HEK293 (cell line): ENCODE measurements at regions not wholly inside any gene's neighbourhood (a gene's known extent, or its start where the extent isn't known, plus 50 kb on each side); places are given as distances from the start of the nearest gene placed in this dataset.

Experiments
- CTCF ChIA-PET: fragments of 350-600 bp; formaldehyde crosslinking; extraction: SDS; loops from one replicate; lab custom pipeline; 2021; ENCODE audit warnings: antibody characterized with exemption; lab: Yijun Ruan, JAX
- POLR2A ChIA-PET: fragments of 300-600 bp; formaldehyde crosslinking; extraction: SDS; loops from one replicate; lab custom pipeline; 2020; ENCODE audit warnings: antibody characterized with exemption, inconsistent platforms; lab: Yijun Ruan, JAX
- H3K27ac ChIP-seq: fragments of 200-500 bp; sonication (Bioruptor generic); 2 replicates; pipeline ENCODE4 v1.5.1; 2014; ENCODE audit warnings: low read depth, low read length, control low read depth, inconsistent platforms; ENCODE audit errors: extremely low read depth
- H3K36me3 ChIP-seq, 2 experiments: fragments of 200-500 bp in 1 of 2; sonication (Bioruptor generic) in 1 of 2; 1 replicate in 1 of 2; 2 replicates in 1 of 2; pipeline ENCODE4 v1.5.1; 2014 to 2017; ENCODE audit warnings: inconsistent platforms in 2 of 2, low read length in 2 of 2; ENCODE audit not compliant: control insufficient read depth in 2 of 2, insufficient read depth in 1 of 2
- H3K4me1 ChIP-seq: fragments of 200-500 bp; sonication (Bioruptor generic); 2 replicates; pipeline ENCODE4 v1.5.1; 2014; ENCODE audit warnings: mild to moderate bottlenecking, low read length, inconsistent platforms; ENCODE audit not compliant: control insufficient read depth, insufficient read depth
- H3K4me3 ChIP-seq: 2 replicates; pipeline ENCODE4 v1.5.1; 2011; ENCODE audit warnings: low read depth, mild to moderate bottlenecking, control low read depth, low read length, moderate library complexity
- H3K9me3 ChIP-seq: fragments of 200-500 bp; sonication (Bioruptor generic); 2 replicates; pipeline ENCODE4 v1.5.1; 2014; ENCODE audit warnings: low read depth, low read length, inconsistent platforms; ENCODE audit not compliant: control insufficient read depth, insufficient read depth
- BCL6B ChIP-seq: fragments of 450-650 bp; formaldehyde crosslinking; IDR thresholded peaks from 2 replicates; pipeline ENCODE4 v1.5.1; 2017; ENCODE audit warnings: missing biosample characterization, missing genetic modification characterization
- GLIS2 ChIP-seq: fragments of 450-650 bp; formaldehyde crosslinking; IDR thresholded peaks from 2 replicates; pipeline ENCODE4 v1.5.1; 2016; ENCODE audit warnings: missing biosample characterization, missing genetic modification characterization
- KLF1 ChIP-seq: fragments of 450-650 bp; formaldehyde crosslinking; IDR thresholded peaks from 2 replicates; pipeline ENCODE4 v1.5.1; 2016; ENCODE audit warnings: missing biosample characterization, missing genetic modification characterization
- KLF10 ChIP-seq: fragments of 450-650 bp; IDR thresholded peaks from 2 replicates; pipeline ENCODE4 v1.5.1; 2018; ENCODE audit warnings: missing biosample characterization, mild to moderate bottlenecking, missing genetic modification characterization
- KLF17 ChIP-seq: fragments of 450-650 bp; formaldehyde crosslinking; IDR thresholded peaks from 2 replicates; pipeline ENCODE4 v1.5.1; 2016; ENCODE audit warnings: missing biosample characterization, missing genetic modification characterization
- REPIN1 ChIP-seq: fragments of 450-650 bp; formaldehyde crosslinking; IDR thresholded peaks from 2 replicates; pipeline ENCODE4 v1.5.1; 2017; ENCODE audit warnings: missing biosample characterization, missing genetic modification characterization, low read depth
- TSHZ1 ChIP-seq: fragments of 450-650 bp; formaldehyde crosslinking; IDR thresholded peaks from 2 replicates; pipeline ENCODE4 v1.5.1; 2016; ENCODE audit warnings: missing biosample characterization, missing genetic modification characterization, borderline replicate concordance
- ZBTB48 ChIP-seq: fragments of 450-650 bp; formaldehyde crosslinking; IDR thresholded peaks from 2 replicates; pipeline ENCODE4 v1.5.1; 2016; ENCODE audit warnings: missing biosample characterization, missing genetic modification characterization
- ZFP3 ChIP-seq: fragments of 450-650 bp; formaldehyde crosslinking; IDR thresholded peaks from 2 replicates; pipeline ENCODE4 v1.5.1; 2016; ENCODE audit warnings: low read depth, missing biosample characterization, missing genetic modification characterization
- ZNF121 ChIP-seq: fragments of 450-650 bp; formaldehyde crosslinking; IDR thresholded peaks from 2 replicates; pipeline ENCODE4 v1.5.1; 2016; ENCODE audit warnings: missing biosample characterization, missing genetic modification characterization
- ZNF132 ChIP-seq: fragments of 450-650 bp; formaldehyde crosslinking; IDR thresholded peaks from 2 replicates; pipeline ENCODE4 v1.5.1; 2017; ENCODE audit warnings: missing biosample characterization, missing genetic modification characterization, borderline replicate concordance
- ZNF133 ChIP-seq: fragments of 450-650 bp; formaldehyde crosslinking; IDR thresholded peaks from 2 replicates; pipeline ENCODE4 v1.5.1; 2016; ENCODE audit warnings: missing biosample characterization, missing genetic modification characterization
- ZNF155 ChIP-seq: fragments of 450-650 bp; formaldehyde crosslinking; IDR thresholded peaks from 2 replicates; pipeline ENCODE4 v1.5.1; 2016; ENCODE audit warnings: missing biosample characterization, missing genetic modification characterization
- ZNF16 ChIP-seq: fragments of 450-650 bp; formaldehyde crosslinking; IDR thresholded peaks from 2 replicates; pipeline ENCODE4 v1.5.1; 2016; ENCODE audit warnings: low read depth, missing biosample characterization, missing genetic modification characterization
- ZNF274 ChIP-seq, 2 experiments: fragments of 200-500 bp in 1 of 2; fragments of 450-650 bp in 1 of 2; sonication (Bioruptor generic) in 1 of 2; formaldehyde crosslinking in 1 of 2; IDR thresholded peaks; 2 replicates each; pipeline versions ENCODE4 v1.5.1 to v1.6.1; 2014 to 2016; ENCODE audit warnings: borderline replicate concordance in 1 of 2, inconsistent platforms in 1 of 2, low read length in 1 of 2, missing biosample characterization in 1 of 2, missing genetic modification characterization in 1 of 2
- ZNF280D ChIP-seq: fragments of 450-650 bp; formaldehyde crosslinking; IDR thresholded peaks from 2 replicates; pipeline ENCODE4 v1.5.1; 2016; ENCODE audit warnings: missing biosample characterization, missing genetic modification characterization
- ZNF302 ChIP-seq: fragments of 450-650 bp; formaldehyde crosslinking; IDR thresholded peaks from 2 replicates; pipeline ENCODE4 v1.5.1; 2016; ENCODE audit warnings: missing biosample characterization, missing genetic modification characterization, low read depth
- ZNF341 ChIP-seq: fragments of 450-650 bp; formaldehyde crosslinking; IDR thresholded peaks from 2 replicates; pipeline ENCODE4; 2016; ENCODE audit warnings: low read depth, missing biosample characterization, missing genetic modification characterization
- ZNF398 ChIP-seq: fragments of 450-650 bp; formaldehyde crosslinking; IDR thresholded peaks from 2 replicates; pipeline ENCODE4 v1.5.1; 2017; ENCODE audit warnings: missing biosample characterization, missing genetic modification characterization
- ZNF510 ChIP-seq: fragments of 450-650 bp; formaldehyde crosslinking; IDR thresholded peaks from 2 replicates; pipeline ENCODE4 v1.5.1; 2018; ENCODE audit warnings: mild to moderate bottlenecking, missing genetic modification characterization, missing biosample characterization; ENCODE audit not compliant: insufficient replicate concordance
- ZNF629 ChIP-seq: fragments of 450-650 bp; formaldehyde crosslinking; IDR thresholded peaks from 2 replicates; pipeline ENCODE4 v1.5.1; 2017; ENCODE audit warnings: missing biosample characterization, missing genetic modification characterization
- ZSCAN16 ChIP-seq: fragments of 450-650 bp; formaldehyde crosslinking; IDR thresholded peaks from 2 replicates; pipeline ENCODE4 v1.5.1; 2016; ENCODE audit warnings: missing biosample characterization, missing genetic modification characterization
- ZSCAN4 ChIP-seq: fragments of 450-650 bp; formaldehyde crosslinking; IDR thresholded peaks from 2 replicates; pipeline ENCODE4 v1.5.1; 2017; ENCODE audit warnings: missing biosample characterization, missing genetic modification characterization
- ZSCAN5A ChIP-seq: fragments of 450-650 bp; formaldehyde crosslinking; IDR thresholded peaks from 2 replicates; pipeline ENCODE4 v1.5.1; 2016; ENCODE audit warnings: missing biosample characterization, missing genetic modification characterization

GRCh38 chrX:79506001-79506400 is 138.9 kb upstream of the ITM2A start (continued):
- TF ChIP-seq ZNF398 (tag by site-specific recombination) = no peak
- no peak for TF ChIP-seq ZSCAN4
- no peak for TF ChIP-seq ZNF274 (IDR thresholded peaks at IDR 0.05; ENCODE audit: low read length)
- no peak for TF ChIP-seq ZNF274 (tag by site-specific recombination; IDR thresholded peaks at IDR 0.05; ENCODE audit: borderline replicate concordance)
- no peak for TF ChIP-seq ZFP3
- no peak for TF ChIP-seq ZNF132 (tag by site-specific recombination)
- no peak for TF ChIP-seq ZNF510 (tag by site-specific recombination)
- no peak for TF ChIP-seq ZNF629 (tag by site-specific recombination)
- TF ChIP-seq ZNF155 (tag by site-specific recombination) = no peak
- no peak for TF ChIP-seq KLF17 (tag by site-specific recombination)
- TF ChIP-seq ZNF280D (tag by site-specific recombination) = no peak
- no peak for TF ChIP-seq ZNF133
- TF ChIP-seq, all 188 proteins: peak for 0

GRCh38 chrX:79482686-79483085 is 115.6 kb upstream of the ITM2A start:
- ChIA-PET CTCF (no interaction called here), POLR2A (no interaction called here)
- no peaks in the 10 kb centered on the region for H3K9me3 ChIP-seq
- H3K4me1 ChIP-seq = no peaks in the 10 kb centered on the region
- TF ChIP-seq ZNF341 (no peak), ZNF302 (tag by site-specific recombination) (no peak), KLF1 (tag by site-specific recombination) (no peak), ZFP3 (no peak), TSHZ1 (no peak), ZNF121 (tag by site-specific recombination) (no peak), KLF10 (tag by site-specific recombination) (no peak), ZSCAN16 (tag by site-specific recombination) (no peak), ZBTB48 (tag by site-specific recombination) (no peak), BCL6B (tag by site-specific recombination) (no peak), REPIN1 (tag by site-specific recombination) (no peak), ZNF16 (tag by site-specific recombination) (no peak), ZSCAN5A (tag by site-specific recombination) (no peak), GLIS2 (tag by site-specific recombination) (no peak)
- no peaks in the 10 kb centered on the region for H3K36me3 ChIP-seq
- H3K27ac ChIP-seq = no peak overlapping the region
- no peak overlapping the region for H3K4me3 ChIP-seq
